OCI-LY1 (cell line): ENCODE measurements at regions not wholly inside any gene's neighbourhood (a gene's known extent, or its start where the extent isn't known, plus 50 kb on each side); places are given as distances from the start of the nearest gene placed in this dataset.
"Not testable (repeated sequence)": the region's sequence is repeated elsewhere in the genome, so short reads cannot be mapped to it uniquely, and the experiment has no call there.

ENCODE experiments used
- H2AFZ ChIP-seq: fragments of 200-600 bp; sonication (generic), shearing (Covaris generic); 2 replicates; pipeline ENCODE4 v1.6.0; 2014; ENCODE audit warnings: antibody characterized with exemption, mild to moderate bottlenecking, low read length
- H3F3A ChIP-seq: fragments of 200-600 bp; sonication (generic), shearing (Covaris generic); 2 replicates; pipeline ENCODE4 v1.6.0; 2014; ENCODE audit warnings: mild to moderate bottlenecking, antibody characterized with exemption, low read length, moderate library complexity; ENCODE audit not compliant: insufficient read depth
- H3K27ac ChIP-seq: fragments of 200-600 bp; sonication (generic); 2 replicates; pipeline ENCODE4 v1.5.1; 2014; ENCODE audit warnings: low read length, mixed run types, mild to moderate bottlenecking, low read depth; ENCODE audit not compliant: poor library complexity, severe bottlenecking
- H3K27me3 ChIP-seq: fragments of 200-600 bp; sonication (generic); 2 replicates; pipeline ENCODE4 v1.6.0; 2014; ENCODE audit warnings: antibody characterized with exemption, mild to moderate bottlenecking, low read length, moderate library complexity; ENCODE audit not compliant: insufficient read depth
- H3K36me3 ChIP-seq: fragments of 200-600 bp; sonication (generic); 2 replicates; pipeline ENCODE4 v1.6.1; 2014; ENCODE audit warnings: mild to moderate bottlenecking, antibody characterized with exemption, low read length, moderate library complexity, mixed read lengths; ENCODE audit not compliant: insufficient read depth
- H3K4me1 ChIP-seq: fragments of 200-600 bp; sonication (generic); 2 replicates; pipeline ENCODE4 v1.5.1; 2014; ENCODE audit warnings: mild to moderate bottlenecking, low read length, moderate library complexity; ENCODE audit not compliant: insufficient read depth, severe bottlenecking
- H3K4me2 ChIP-seq: fragments of 200-600 bp; sonication (generic), shearing (Covaris generic); 2 replicates; pipeline ENCODE4 v1.6.1; 2014; ENCODE audit warnings: low read length
- H3K4me3 ChIP-seq: fragments of 200-600 bp; sonication (generic); 2 replicates; pipeline ENCODE4 v1.5.1; 2014; ENCODE audit warnings: low read length, low read depth, mild to moderate bottlenecking, mixed read lengths; ENCODE audit not compliant: poor library complexity, severe bottlenecking
- H3K79me2 ChIP-seq: fragments of 200-600 bp; shearing (Covaris generic); 2 replicates; pipeline ENCODE4 v1.6.1; 2016; ENCODE audit warnings: mixed run types, low read length, mixed read lengths; ENCODE audit not compliant: insufficient read depth
- H3K9ac ChIP-seq: fragments of 200-600 bp; sonication (generic), shearing (Covaris generic); 2 replicates; pipeline ENCODE4 v1.6.1; 2014; ENCODE audit warnings: mild to moderate bottlenecking, low read length, mixed read lengths
- H3K9me2 ChIP-seq: fragments of 200-600 bp; sonication (generic), shearing (Covaris generic); 2 replicates; pipeline ENCODE4 v1.6.1; 2014; ENCODE audit warnings: low read depth, mild to moderate bottlenecking, low read length, mixed read lengths
- H3K9me3 ChIP-seq: fragments of 200-600 bp; shearing (Covaris generic); 2 replicates; pipeline ENCODE4 v1.6.1; 2014; ENCODE audit warnings: low read length, mixed read lengths
- H4K20me1 ChIP-seq: fragments of 200-600 bp; sonication (generic), shearing (Covaris generic); 2 replicates; pipeline ENCODE4 v1.6.0; 2016; ENCODE audit warnings: mild to moderate bottlenecking, low read length; ENCODE audit not compliant: insufficient read depth
- CTCF ChIP-seq: fragments of 200-600 bp; sonication (generic), shearing (Covaris generic); IDR thresholded peaks from 2 replicates; pipeline ENCODE4 v1.5.1; 2017; ENCODE audit warnings: mild to moderate bottlenecking, antibody characterized with exemption, low read length, moderate library complexity, mixed read lengths
- EZH2 ChIP-seq: fragments of 200-600 bp; sonication (generic), shearing (Covaris generic); IDR thresholded peaks from 2 replicates; pipeline ENCODE4 v1.8.0; 2017; ENCODE audit warnings: borderline replicate concordance, mixed run types, mild to moderate bottlenecking, antibody characterized with exemption, low read length, moderate library complexity, mixed read lengths

- TF ChIP-seq CTCF (no peak), EZH2 (no peak)
- Histone ChIP-seq H2AFZ (no peak overlapping the region), H3K4me3 (no peak overlapping the region), H3K4me1 (no peaks in the 10 kb centered on the region), H4K20me1 (no peaks in the 10 kb centered on the region), H3K36me3 (no peaks in the 10 kb centered on the region), H3K9me3 (no peaks in the 10 kb centered on the region), H3K4me2 (no peak overlapping the region), H3K9ac (no peak overlapping the region), H3K27ac (no peak overlapping the region), H3F3A (no peaks in the 10 kb centered on the region), H3K79me2 (no peaks in the 10 kb centered on the region), H3K27me3 (no peaks in the 10 kb centered on the region), H3K9me2 (no peaks in the 10 kb centered on the region)
Observed at GRCh38 chr19:22502766-22503165, 80.6 kb upstream of the ZNF98 start.

- H3F3A ChIP-seq, H3K4me2 ChIP-seq, H3K9ac ChIP-seq: not testable (repeated sequence)
Observed at GRCh38 chr19:22498831-22499430, 76.8 kb upstream of the ZNF98 start.

GRCh38 chr19:22491746-22492145 lies 69.6 kb upstream of the ZNF98 start:
- no peak for TF ChIP-seq EZH2
- no peak for TF ChIP-seq CTCF
- Histone ChIP-seq H3K9ac (no peak overlapping the region), H3K9me2 (no peaks in the 10 kb centered on the region), H3K9me3 (peaks cover 2% of the 10 kb centered on the region; the same call in 1 of the 2 replicates), H3K4me3 (no peak overlapping the region), H2AFZ (no peak overlapping the region), H3K27ac (no peak overlapping the region), H3K27me3 (no peaks in the 10 kb centered on the region), H3F3A (no peaks in the 10 kb centered on the region), H3K4me2 (no peak overlapping the region), H3K4me1 (no peaks in the 10 kb centered on the region), H3K36me3 (no peaks in the 10 kb centered on the region), H4K20me1 (no peaks in the 10 kb centered on the region), H3K79me2 (no peaks in the 10 kb centered on the region)

More at GRCh38 chr19:22498831-22499430, 76.8 kb upstream of the ZNF98 start:
- H2AFZ ChIP-seq, H3K27me3 ChIP-seq, H3K79me2 ChIP-seq, H3K36me3 ChIP-seq, H3K4me3 ChIP-seq, H3K9me2 ChIP-seq, H3K9me3 ChIP-seq, H3K27ac ChIP-seq, H3K4me1 ChIP-seq, H4K20me1 ChIP-seq: not testable (repeated sequence)

DNA sequence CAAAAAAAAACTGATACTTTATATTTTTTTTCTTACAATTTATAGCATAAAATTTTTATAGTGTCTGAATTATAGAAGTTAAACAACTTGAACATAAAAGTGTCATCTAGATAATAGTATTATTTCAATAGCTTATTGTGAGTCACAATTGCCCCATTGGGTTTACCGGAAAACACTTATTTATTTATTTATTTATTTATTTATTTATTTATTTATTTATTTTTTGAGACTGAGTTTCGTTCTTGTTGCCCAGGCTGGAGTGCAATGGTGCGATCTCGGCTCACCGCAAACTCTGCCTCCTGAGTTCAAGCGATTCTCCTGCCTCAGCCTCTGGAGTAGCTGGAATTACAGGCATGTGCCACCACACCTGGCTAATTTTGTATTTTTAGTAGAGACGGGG lies 61.4 kb upstream of the ZNF98 start:
- not testable (repeated sequence) for H3K4me2 ChIP-seq, H2AFZ ChIP-seq, H4K20me1 ChIP-seq, H3K4me3 ChIP-seq, H3K36me3 ChIP-seq, H3K79me2 ChIP-seq, H3K27me3 ChIP-seq, H3F3A ChIP-seq, H3K27ac ChIP-seq, H3K9ac ChIP-seq, H3K9me2 ChIP-seq, H3K4me1 ChIP-seq
- peaks cover 18% of the 10 kb centered on the region for H3K9me3 ChIP-seq
